ENCODE measurements at regions not wholly inside any gene's neighbourhood (a gene's known extent, or its start where the extent isn't known, plus 50 kb on each side); places are given as distances from the start of the nearest gene placed in this dataset.
"Not testable (repeated sequence)": the region's sequence is repeated elsewhere in the genome, so short reads cannot be mapped to it uniquely, and the experiment has no call there.

DNA sequence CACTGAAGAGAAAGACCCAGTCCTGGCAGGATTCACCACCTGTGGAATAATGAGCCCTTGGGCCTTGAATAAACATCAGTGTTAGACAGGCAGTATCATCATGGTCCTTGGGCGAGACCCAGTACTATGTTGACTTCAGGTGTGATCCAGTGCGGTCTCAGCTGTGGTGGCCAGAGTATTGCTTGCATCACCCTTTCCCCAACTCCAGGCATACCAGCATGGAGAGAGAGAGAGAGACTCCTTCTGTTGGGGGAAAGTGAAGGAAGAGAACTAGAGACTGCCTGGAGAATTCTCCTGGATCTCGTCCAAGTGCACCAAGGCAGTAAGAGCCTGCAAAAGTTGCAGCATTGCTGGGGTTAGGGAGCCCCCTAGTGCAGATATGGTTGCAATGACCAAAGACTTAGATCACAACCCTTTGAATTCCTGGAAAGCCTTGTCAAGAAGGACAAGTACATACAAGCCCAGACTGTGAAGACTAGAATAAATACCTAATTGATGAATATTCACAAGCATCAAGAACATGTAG lies 61.1 kb upstream of the VAMP7 start:
- peak; percentile 34 to 57 for DNase-seq

DNA sequence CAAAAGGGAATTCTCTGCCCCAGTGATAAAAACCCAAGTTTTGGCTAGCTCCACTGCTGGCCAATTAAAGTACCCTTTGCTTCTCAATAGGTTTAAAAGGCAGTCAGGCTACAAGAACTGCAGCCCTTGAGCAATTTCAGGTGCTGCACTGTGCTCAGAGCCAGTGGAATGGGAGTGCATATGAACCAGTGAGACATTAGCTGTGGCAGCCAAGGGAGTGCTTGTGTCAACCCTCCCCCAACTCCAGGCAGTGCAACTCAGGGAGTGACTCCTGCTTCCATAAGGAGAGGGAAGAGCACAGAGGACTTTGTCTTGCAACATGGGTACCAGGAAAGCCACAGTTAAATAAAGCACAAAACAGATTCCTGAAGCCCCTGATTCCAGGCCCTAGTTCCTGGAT lies 61.6 kb upstream of the VAMP7 start:
- DNase-seq = no peak

DNA sequence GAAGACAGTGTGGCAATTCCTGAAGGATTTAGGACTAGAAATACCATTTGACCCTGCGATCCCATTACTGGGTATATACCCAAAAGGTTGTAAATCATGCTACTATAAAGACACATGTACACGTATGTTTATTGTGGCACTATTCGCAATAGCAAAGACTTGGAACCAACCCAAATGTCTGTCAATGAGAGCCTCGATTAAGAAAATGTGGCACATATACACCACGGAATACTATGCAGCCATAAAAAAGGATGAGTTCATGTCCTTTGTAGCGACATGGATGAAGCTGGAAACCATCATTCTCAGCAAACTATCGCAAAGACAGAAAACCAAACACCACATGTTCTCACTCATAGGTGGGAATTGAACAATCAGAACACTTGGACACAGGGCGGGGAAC lies 66.8 kb upstream of the VAMP7 start:
- not testable (repeated sequence) for DNase-seq

DNA sequence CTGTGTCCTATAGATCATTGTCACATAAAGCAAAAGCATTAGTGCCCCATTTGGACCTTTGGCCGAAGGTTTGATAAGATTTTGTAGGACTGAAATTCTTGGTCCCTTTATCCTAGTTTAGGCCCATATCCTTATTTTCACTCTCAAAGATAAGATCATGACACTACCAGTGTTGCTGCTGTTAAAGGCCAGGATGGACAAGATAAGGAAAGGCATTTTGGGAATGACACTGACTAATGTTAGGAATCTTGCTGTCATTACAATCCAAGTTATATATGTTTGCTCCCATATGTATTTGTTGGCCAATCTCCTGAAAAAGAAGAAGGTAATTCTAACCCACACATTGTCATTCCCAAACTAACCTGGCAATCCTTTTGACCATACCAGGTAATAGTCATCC lies 101.3 kb upstream of the VAMP7 start:
- no peak for DNase-seq

DNA sequence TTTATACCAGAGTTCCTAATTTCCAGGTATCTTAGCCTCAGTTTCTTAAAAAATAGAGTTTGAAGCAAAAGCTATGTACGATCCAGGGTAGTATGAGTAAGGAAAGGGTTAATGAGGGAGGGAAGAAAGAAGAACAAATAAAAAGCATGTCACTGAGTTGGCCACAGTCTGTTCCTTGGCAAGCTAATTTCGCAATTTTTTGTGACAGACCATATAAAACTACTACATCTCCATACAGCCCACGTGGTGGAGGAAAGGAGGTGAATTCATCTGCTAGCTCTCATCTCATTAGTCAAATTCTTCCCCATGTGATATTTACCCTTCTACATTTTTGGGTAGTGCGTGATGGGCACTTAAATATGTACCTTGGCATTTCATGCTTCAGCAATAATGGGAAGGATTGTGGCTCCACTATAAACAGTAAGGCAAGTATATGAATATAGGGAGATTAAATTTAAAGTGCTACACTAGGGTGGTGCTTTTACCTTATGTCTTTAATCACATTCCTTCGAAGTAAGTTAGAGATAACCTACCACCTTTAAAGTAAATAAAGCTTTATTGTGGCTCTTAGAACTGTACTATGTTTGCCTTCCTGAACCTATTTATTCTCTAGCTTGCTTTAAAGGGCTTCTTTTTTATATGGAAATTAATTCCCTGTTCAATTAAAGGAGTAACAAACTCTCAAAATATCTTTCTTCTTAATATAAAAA lies 102.1 kb upstream of the VAMP7 start:
- no peak for DNase-seq

DNA sequence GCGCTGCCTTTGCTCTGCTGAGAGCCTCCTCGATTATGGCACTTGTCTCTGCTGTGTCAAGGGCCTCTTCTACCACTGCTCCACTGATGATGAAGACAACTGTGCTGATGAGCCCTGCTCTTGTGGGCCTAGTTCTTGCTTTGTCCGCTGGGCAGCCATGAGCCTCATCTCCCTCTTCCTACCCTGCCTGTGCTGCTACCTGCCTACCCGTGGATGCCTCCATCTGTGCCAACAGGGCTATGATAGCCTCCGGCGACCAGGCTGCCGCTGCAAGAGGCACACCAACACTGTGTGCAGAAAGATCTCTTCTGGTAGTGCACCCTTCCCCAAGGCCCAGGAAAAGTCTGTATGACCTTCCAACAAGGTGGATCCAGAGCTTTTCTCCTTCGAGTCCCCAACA lies 106.8 kb upstream of the VAMP7 start:
- DNase-seq = no peak

DNA sequence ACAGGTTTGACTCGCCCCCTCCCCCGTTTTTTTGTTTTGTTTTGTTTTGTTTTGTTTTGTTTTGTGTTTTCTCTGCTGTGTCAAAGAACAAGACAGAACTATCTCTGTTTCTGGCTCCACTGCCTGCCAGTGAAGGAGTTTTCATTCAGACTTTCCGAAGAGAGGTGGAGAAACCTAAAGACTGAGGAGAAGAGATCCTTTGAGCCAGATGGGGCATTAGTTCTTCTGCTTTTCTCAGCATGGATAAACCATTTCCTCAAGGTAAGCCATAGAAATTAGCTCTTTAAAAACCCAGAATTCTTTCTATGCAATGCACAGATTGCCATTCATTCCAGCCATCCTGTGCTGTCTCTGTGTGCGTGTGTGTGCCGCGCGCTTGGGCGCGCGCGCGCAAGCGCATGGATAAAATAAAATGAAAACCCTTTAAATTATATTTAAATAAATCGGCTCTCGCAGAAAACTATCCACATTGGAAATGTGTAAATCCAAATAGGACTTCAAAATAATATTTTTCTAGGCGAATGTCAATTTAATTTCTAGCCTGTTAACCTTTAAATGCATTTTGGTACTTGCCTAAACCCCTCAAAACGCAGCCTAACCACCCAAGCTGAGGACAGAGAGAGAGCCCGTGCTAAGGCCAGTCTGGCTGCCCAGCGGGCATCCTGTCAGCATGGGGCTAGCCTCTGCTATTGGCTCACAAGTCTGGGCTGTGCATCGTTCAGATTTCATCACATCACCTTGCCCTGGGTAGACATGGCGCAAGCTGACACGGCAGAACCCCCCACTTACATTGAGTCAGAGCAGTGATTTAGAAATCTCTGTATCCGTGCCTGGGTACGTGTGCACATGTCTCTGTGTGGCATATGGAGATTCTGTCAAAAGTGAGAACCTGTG lies 113.0 kb upstream of the VAMP7 start:
- DNase-seq = no peak

DNA sequence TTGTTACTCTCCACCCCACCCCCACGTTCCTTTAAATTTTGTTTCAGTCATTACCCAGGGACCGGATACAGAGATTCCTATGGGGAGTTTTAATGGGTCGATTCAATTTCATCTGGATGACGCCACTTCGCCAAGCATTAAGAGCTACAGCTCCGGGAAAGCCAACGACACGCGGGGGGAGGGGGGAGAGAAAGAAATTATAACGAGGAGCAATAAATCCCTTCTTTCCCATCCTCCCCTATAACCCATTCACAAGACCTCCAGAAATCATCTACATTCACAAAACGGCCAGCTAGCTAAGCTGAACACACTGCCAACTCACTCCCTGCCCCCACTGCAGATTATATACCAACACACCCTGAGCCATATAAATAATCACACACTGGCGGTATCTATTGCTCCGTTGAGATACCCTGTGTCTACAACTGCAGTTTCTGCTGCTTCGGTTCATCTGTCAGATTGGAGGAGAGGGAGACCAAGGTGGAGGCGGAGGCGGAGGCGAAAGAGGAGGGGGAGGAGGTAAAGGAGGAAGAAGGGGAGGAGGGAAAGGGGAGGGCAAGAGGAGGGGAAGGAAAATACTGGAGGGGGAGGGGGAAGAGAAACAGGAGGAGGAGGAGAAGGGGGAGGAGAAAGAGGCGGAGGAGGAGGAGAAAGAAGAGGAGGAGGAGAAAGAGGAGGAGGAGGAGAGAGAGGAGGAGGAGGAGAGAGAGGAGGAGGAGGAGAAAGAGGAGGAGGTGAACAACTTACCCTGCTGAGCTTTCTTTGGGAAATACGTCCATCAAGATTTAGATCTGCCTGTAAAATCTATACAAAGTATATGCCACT lies 113.9 kb upstream of the VAMP7 start:
- DNase-seq = peak in 1 of 2 donors; percentile 47

DNA sequence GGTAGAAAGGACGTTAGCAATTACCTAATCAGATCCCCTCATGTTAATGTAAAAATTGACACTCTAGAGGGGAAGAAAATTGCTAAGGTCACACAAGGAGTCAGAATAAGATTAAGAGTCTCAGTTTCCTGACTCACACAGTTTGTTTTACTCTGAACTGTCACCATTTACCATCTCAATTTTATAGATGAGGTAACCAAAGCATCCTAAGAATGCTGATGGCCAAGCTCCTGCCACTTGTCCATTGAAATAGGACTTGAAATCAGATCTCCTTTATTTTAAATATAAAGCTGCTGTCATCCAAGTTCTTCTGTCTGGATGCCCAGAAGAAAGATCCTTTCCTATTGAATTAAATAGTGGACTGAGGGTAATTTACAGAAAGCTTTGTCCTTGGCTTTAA lies 114.8 kb upstream of the VAMP7 start:
- DNase-seq = no peak

DNA sequence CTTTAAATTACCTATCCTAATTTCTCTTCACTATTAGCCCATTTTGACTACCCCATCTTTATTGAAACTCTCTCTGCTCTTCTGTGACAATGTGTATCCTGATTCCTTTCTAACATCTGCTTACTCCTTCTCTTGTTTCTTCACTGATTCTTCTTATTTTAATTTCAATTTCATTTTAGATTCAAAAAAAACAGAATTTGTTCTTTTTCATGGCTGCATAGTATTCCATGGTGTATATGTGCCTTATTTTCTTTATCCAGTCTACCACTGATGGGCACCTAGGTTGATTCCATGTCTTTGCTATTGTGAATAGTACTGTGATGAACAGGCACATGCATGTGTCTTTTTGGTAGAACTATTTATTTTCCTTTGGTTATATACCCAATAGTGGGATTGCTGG lies 120.0 kb upstream of the VAMP7 start:
- no peak for DNase-seq

DNA sequence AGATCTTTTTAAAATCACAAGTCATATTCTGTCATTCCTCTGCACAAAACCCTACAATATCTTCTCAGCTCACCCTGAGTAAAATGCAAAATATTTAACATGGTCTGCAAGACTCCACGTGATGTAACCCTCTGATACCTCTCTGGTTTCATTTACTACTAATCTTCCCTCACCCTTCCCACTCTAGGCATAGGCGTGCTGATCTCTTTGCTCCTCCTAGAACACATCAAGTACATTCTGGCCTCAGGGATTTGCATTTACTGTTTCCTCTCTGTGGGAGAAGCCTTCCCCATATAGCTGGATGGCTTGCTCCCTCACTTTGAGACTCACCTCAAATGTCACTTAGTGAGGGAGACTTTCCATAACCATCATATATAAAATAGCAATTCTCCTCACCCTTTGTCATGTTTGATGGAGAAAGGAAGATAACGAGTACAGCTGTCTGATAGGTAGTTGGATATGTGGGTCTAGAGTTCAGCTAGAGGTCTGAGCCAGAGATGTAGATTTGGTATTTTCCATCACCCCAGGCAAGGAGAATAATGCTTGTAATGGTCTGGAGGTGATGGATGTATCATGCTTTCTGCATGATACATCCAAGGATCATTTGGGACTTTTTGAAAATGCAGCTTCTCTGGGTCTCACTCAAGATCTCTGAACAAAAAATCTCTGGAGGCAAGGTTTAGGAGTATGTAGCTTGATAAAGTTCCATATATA lies 123.9 kb upstream of the VAMP7 start:
- no peak for DNase-seq

DNA sequence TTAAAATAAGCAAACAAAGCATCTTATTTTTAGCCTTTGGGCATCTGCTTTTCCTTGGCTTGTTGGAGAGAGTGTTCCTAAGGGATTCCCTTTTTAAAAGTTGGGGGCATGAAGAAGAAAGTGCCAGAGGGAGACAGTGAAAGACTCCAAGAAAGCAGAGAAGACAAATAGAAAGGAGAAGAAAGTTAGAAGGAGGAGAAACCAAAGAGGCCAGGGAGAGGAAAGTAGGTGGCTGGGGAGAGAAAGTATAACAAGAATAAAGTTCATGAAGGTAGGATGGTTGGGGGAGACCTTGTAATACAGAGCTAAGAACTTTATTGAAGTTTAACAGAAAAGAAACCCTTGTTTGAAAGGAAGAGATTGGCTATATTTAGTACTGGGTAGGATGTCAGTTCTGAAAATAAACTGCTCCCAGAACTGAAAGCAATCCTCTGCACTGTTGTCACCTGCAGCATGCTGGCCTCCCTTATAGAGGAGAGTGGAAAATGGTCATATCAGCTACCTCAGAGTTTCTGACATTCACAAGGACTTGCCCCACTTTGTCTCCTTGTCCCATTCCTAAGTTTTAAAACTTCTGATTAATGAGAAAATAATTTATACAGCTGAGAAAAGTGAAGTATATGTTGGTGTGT lies 125.3 kb upstream of the VAMP7 start:
- no peak for DNase-seq

DNA sequence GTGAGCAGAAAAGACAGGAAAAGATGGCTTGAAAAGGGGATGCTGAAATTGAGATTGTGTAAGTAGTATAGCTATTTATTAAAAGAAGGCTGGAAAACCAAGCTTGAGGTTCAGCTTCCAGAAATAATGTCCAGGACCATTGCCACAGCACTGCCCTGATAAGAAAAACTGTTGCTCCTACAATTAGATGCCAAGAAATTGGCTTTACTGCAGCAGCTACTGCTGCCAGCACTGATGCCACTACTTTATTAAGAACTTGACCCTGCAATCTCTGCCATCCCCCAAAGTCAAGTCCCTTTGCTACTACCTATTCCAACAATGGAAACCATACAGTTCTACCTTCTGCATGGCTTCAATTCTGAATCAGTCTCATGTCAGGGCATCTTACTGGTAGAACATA lies 130.0 kb upstream of the VAMP7 start:
- no peak for DNase-seq

DNA sequence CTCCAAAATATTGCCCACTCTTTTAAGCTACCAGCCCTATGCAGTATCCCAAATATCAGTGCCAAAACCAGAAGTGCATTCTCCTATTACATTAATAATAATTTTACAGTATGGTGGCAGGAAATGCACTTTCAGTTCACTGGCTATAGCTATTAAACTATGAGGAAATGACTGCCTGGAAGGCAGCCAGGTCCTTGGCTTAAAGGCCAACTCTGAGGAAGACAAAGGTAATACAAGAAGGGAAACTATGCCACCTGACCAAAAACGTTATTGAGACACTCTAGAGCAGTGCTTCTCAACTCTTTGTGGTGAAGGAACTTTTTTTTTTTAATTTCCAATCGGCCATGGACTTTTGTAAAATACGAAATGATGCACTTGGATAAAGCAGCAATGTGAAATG lies 133.6 kb upstream of the VAMP7 start:
- no peak for DNase-seq

DNA sequence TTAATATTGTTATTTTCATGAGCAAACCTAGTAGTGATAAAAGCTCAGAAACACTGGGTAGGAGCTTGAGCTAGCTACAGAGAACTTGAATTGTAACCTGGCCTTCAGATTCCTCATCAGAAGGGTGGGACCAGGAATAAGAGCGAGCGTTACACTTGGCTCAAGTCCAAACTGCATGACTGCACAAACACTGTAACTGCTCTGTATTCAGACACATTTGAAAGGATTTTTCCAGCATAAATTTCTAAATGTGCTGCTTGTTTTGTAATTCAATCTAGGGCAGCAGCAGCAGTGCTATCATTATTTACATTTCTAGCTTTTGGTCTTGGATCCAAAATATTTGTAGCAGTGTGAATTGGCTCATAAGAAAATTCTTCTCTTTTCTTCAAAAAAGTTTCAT lies 133.0 kb upstream of the TMLHE start:
- DNase-seq = no peak

DNA sequence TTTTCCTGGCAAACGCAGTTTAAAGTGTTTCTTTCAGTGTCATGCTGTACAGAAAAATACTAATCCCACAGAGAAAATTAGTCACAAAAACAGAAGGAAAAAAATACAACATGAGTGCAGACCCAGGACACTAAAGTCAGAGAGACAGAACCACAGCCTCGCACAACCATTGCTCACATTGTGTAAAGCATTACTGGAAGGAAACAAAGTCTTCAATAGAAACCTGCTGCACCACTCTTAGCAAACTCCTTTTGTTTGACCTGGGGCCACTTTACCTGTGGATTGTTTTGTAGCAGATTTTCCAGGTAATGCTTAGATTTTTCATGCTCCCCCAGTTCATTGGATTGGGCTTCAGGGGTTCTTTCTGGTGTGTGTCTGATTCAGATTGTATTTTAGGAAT lies 131.8 kb upstream of the TMLHE start:
- DNase-seq = no peak

DNA sequence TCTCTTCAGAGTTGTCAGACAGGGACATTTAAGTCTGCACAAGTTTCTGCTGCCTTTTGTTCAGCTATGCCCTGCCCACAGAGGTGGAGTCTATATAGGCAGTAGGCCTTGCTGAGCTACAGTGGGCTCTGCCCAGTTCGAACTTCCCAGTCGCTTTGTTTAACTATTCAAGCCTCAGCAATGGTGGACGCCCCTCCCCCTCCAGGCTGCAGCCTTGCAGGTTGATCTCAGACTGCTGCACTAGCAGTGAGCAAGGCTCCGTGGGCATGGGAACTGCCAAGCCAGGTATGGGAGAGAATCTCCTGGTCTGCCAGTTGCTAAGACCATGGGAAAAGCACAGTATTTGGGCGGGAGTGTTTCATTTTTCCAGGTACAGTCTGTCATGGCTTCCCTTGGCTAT lies 115.6 kb upstream of the TMLHE start:
- not testable (repeated sequence) for DNase-seq

DNA sequence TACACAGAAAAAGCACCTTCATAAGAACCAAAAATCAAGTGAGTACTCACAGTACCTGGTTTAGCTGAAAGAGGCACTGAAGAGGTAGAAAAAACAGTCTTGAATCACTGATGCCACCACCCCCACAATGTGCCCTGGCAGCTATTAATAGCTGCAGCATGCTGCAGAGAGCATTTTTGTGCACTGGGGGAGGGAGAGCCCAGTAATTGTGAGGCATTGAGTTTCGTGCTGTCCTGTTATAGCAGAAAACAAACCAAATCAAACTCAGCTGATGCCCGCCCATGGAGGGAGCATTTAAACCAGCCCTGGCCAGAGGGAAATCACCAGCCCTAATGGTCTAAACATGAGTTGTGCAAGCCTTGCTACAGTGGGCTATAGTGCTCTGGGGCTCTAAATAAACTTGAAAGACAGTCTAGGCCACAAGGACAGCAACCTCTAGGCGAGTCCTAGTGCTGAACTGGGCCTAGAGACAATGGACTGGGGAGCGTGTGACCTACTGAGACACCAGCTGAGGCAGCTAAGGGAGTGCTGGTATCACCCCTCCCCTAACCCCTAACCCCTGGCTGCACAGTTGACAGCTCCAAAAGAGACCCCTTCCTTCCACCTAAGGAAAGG lies 106.3 kb upstream of the TMLHE start:
- no peak for DNase-seq

DNA sequence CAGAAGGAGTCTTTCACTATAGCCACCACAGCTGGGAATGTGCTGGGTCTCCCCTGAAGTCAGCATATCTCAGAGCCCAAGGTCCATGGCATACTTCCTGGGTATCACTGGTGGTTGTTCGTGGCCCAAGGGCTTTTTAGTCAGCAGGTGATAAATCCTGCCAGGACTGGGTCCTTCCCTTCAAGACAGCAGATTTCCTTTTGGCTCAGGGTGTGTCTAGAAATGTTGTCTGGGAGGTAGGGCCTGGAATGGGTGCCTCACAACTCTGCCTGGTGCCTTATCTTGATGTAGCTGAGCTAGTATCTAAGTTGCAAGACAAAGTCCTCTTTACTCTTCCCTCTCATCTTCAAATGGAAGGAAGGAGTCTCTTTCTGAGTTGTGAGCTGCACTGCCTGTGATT lies 102.4 kb upstream of the TMLHE start:
- no peak for DNase-seq

DNA sequence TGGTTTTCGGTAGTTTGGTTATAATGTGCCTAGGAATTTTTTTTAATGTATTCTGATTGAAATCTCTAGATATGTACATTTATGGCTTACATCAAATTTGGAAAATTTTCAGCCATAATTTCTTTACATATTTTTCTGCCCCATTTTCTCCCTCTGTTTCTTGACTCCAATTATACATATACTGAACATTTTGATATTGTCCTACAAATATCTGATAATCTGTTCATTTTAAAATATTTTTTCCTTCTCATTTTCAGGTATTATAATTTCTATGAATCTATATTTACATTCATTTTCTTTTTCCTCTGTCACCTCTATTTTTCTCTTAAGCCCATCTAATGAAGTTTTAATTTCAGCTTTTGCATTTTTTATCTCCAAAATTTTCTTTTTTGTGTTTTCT lies 82.7 kb upstream of the TMLHE start:
- DNase-seq = no peak

DNA sequence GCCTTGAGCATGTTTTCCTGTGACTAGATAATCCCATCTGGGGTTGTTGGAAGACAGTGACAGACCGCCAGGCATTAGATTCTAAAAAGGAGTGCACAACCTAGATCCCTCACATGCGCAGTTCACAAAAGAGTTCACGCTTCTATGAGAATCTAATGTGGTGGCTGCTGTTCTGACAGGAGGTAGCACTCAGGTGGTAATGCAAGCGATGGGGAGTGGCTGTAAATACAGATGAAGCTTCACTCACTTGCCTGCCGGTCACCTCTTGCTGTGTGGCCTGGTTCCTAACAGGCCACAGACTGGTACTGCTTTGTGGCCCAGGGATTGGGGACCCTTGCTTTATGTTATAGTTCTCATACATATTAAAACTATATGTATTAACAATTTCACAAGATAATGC lies 81.9 kb upstream of the TMLHE start:
- DNase-seq = no peak

DNA sequence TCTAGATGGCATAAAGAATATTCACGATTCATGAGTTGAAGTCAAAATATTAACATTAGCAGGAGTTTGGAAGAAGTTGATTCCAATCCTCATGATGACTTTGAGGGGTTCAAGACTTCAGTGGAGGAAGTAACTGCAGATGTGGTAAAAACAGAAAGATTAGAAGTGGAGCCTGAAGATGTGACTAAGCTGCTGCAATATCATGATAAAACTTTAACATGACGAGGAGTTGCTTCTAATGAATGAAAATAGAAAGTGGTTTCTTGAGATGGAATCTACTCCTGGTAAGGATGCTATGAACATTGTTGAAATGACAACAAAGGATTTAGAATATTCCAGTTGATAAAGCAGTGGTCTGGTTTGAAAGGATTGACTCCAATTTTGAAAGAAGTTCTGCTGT lies 70.1 kb upstream of the TMLHE start:
- DNase-seq = no peak
